GM21717 (cell line): ENCODE measurements at regions not wholly inside any gene's neighbourhood (a gene's known extent, or its start where the extent isn't known, plus 50 kb on each side); places are given as distances from the start of the nearest gene placed in this dataset.

Experiments used
- ATAC-seq: cut with Tn5 transposase; IDR thresholded peaks from one replicate; pipeline ENCODE4 v1.9.1; 2021; ENCODE audit warnings: mild to moderate bottlenecking, moderate library complexity; ENCODE audit not compliant: unreplicated experiment

- no peak for ATAC-seq
Observed at GRCh38 chr4:28723371-28723770, 1862.7 kb downstream of the STIM2 start.

- no peak for ATAC-seq
Observed at GRCh38 chr4:28724239-28724638, 1863.6 kb downstream of the STIM2 start.

GRCh38 chr4:28730304-28730703 is 1869.7 kb downstream of the STIM2 start:
- ATAC-seq: no peak

- no peak for ATAC-seq
Observed at GRCh38 chr4:28744066-28744465, 1883.4 kb downstream of the STIM2 start.

- ATAC-seq: no peak
Observed at GRCh38 chr4:28754376-28754775, 1893.7 kb downstream of the STIM2 start.

- no peak for ATAC-seq
Observed at GRCh38 chr4:28755081-28755480, 1894.4 kb downstream of the STIM2 start.

GRCh38 chr4:28759064-28759463 is 1898.4 kb downstream of the STIM2 start:
- no peak for ATAC-seq

GRCh38 chr4:28760003-28760402 is 1899.4 kb downstream of the STIM2 start:
- ATAC-seq: no peak

GRCh38 chr4:28772066-28772465 is 1911.4 kb downstream of the STIM2 start:
- ATAC-seq: no peak

GRCh38 chr4:28772788-28773187 is 1912.1 kb downstream of the STIM2 start:
- ATAC-seq: no peak

GRCh38 chr4:28774344-28774743 is 1913.7 kb downstream of the STIM2 start:
- ATAC-seq: no peak

GRCh38 chr4:28776004-28776403 is 1915.4 kb downstream of the STIM2 start:
- no peak for ATAC-seq

GRCh38 chr4:28784188-28784587 is 1923.5 kb downstream of the STIM2 start:
- no peak for ATAC-seq

- no peak for ATAC-seq
Observed at GRCh38 chr4:28787947-28788346, 1927.3 kb downstream of the STIM2 start.

GRCh38 chr4:28788929-28789490 is 1928.4 kb downstream of the STIM2 start:
- no peak for ATAC-seq

GRCh38 chr4:28792917-28793597 is 1927.1 kb upstream of the PCDH7 start:
- ATAC-seq: no peak

GRCh38 chr4:28799696-28800095 is 1920.5 kb upstream of the PCDH7 start:
- ATAC-seq: no peak

- no peak for ATAC-seq
Observed at GRCh38 chr4:28811025-28811424, 1909.1 kb upstream of the PCDH7 start.

- ATAC-seq: no peak
Observed at GRCh38 chr4:28822163-28822562, 1898.0 kb upstream of the PCDH7 start.

GRCh38 chr4:28827866-28828265 is 1892.3 kb upstream of the PCDH7 start:
- ATAC-seq: no peak

GRCh38 chr4:28831867-28832266 is 1888.3 kb upstream of the PCDH7 start:
- ATAC-seq: no peak

GRCh38 chr4:28832444-28832843 is 1887.7 kb upstream of the PCDH7 start:
- no peak for ATAC-seq

- no peak for ATAC-seq
Observed at GRCh38 chr4:28834120-28834519, 1886.0 kb upstream of the PCDH7 start.
